Hematopoietic multipotent progenitor cell treated with erythropoietin and hydrocortisone succinate and interleukin-3 and kit ligand, for 15 days (in vitro differentiated cells): ENCODE measurements at regions not wholly inside any gene's neighbourhood (a gene's known extent, or its start where the extent isn't known, plus 50 kb on each side); places are given as distances from the start of the nearest gene placed in this dataset.

ENCODE experiments used
- DNase-seq: peaks from one replicate; pipeline ENCODE4 v3.0.0-alpha.2; 2015; ENCODE audit warnings: low spot score

GRCh38 chr1:188872376-188872775, 1605.3 kb downstream of the BRINP3 start:
- DNase-seq, result no peak

DNA sequence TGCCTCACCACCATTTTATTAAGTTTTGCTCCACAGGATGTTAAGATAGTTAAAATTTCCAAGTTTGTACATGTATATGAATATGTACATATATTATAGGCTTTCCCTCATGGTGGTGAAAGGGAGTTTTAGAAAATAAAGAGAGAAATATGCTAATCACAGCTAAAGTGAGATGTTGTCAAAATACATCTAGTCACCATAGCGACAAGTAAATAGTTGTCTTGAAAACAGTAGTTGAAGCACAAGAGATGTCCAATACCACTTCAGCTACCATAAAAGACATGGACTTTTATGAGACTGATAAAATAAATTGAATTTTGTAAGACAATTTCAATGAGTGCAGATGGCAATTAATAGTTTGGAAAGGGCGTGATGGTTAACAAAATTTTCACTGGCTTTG, 1600.0 kb downstream of the BRINP3 start:
- DNase-seq, result no peak

- DNase-seq, result no peak
These were observed 1589.3 kb downstream of the BRINP3 start for GRCh38 chr1:188888386-188888785.

DNA sequence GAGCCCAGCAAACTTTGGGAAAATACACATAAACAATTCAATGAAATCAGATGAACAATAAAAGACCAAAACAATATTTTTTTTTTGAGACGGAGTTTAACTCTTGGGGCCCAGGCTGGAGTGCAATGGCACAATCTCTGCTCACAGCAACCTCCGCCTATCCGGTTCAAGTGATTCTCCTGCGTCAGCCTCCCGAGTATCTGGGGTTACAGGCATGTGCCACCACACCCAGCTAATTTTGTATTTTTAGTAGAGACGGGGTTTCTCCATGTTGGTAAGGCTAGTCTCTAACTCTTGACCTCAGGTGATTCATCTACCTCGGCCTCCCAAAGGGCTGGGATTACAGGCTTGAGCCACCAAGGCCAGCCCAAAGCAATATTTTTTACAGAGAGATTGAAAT, 1588.5 kb downstream of the BRINP3 start:
- DNase-seq, result no peak

GRCh38 chr1:188891958-188892357, 1585.7 kb downstream of the BRINP3 start:
- no peak for DNase-seq

DNA sequence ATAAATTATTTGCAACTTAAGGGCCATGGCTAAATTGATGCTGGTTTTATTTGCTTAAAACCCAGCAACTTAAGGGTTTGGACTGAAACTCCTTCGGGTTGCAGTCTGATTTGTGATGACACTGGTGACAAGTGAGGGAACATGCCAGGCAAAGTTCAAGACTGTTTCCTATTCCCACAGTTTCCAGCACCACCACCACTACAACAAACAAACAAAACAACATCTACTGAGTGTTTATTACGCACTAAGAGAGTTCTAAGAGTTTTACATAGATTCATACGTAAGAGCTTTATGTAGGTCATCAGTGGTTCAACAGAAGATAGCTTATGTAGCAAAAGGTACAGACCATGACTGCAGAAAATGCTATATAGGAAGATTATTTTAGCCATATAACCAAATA, 1582.1 kb downstream of the BRINP3 start:
- DNase-seq, result no peak

- no peak for DNase-seq
These were observed 1574.4 kb downstream of the BRINP3 start for GRCh38 chr1:188903241-188903640.

DNA sequence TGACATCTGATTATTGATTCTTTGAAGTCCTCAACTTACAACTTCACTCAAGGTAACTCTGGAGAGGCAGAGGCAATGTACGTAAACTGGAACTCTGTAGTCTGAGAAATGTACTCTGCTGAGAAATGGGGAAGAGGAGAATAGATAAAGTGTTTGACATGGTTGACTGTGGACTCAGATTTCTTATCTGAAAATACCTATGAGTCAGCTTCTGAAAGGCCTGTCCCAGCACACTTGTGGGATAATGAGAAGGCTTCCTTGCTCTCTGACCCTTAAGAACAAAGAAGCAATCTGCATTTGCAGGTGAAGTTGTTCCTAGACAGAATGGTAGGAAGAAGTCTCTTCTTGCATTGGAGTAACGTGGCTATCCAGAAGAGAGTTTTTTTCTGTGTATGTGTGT, 1573.5 kb downstream of the BRINP3 start:
- DNase-seq, result no peak

GRCh38 chr1:188906921-188907641, 1570.6 kb downstream of the BRINP3 start:
- DNase-seq, result no peak

DNA sequence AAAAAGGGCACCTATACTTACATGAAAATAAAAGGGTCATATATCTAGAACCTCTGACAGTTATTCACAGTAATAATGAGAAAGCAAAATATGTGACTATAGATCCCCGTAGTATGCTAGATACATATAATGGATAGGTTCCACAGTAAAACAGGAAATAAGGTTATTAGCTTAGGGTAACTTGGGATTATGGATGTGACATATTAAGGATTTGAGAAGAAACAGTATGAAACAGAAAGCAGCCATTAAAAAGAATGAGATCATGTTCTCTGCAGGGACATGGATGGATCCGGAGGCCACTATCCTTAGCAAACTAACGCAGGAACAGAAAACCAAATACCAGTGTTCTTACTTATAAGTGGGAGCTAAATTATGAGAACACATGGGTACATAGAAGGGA, 1547.3 kb downstream of the BRINP3 start:
- no peak for DNase-seq

DNA sequence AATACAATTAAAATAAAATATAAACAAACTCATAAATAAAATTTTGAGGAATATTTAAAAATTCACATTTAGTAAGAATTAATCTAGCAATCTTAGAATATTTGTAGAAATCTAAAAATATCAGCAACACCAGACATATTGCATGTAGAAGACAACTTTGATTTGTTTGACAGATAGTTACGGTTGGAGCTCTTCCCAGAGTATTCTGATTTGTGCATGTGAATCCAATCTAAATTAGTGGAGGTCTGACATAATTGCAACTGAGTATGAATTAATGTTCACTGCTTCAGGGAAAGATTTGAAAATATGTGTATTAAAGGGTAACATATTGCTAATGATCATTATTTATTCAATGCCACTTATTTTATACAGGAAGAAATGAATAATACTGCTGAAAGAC, 1546.2 kb downstream of the BRINP3 start:
- DNase-seq, result no peak

GRCh38 chr1:188937965-188938551, 1539.6 kb downstream of the BRINP3 start:
- no peak for DNase-seq

DNA sequence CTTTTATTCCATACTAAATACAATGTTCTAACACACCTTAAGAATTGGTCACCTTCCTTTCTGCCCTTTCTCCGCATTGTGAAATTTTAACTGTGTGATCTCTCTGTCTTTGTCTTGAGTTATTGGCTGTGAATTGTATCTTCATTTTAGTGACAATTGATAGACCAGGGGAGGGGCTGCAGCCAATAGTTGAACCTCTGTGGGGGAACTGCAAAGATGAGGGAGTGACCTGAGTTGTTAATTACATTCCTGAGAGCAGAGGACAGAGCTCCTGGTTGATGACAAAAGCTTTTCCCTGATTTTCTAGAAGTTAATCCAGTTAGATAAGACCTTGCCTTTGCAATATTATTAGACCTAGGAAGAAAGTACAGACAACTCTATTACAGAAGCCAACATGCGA, 1535.7 kb downstream of the BRINP3 start:
- no peak for DNase-seq

DNA sequence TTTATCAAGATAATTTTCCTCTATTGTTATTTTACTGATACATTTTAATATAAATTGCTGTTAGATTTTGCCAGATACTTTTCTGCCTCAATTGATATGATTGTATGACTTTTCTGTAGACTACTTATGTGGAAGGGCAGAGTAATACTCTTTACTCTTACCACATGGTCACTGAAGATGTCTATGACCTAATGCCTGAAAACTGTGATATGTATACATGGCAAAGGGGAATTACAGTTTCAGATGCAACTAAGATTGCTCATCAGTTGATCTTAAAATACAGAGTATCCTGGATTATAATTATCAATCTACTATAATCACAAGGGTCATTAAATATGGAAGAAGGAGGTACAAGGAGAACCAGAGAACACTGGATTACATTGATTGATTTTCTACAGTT, 1528.0 kb downstream of the BRINP3 start:
- no peak for DNase-seq

DNA sequence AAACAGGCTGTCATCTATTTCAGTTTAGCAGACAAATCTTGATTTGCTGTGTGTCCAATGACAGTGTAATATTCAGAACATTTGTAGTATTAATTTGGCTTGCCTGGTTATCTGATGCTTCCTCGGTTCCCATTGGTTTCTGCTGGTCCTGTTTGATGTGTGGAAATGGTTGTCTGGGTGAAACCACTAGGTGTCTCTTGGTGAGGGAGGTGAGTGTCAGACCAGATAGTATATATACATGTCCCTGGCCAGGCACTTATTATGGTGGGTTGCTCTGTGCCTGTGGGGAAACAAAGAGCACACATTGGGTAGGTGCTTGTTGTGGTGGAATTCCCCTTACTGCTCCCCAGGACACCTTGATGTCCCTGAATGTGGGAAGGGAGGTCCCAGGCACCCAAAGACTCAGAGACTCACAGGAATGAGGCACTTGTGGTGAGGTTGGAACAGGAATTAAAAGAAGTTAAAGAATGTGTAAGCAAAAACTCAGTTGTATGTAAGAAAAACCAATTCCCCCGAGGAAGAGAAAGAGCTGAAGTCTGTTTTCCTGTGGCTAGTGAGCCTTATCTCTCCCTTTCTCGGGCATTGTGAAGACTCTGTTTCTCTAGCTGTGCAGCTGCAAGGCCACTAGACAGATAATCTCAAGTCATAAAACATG, 1519.1 kb downstream of the BRINP3 start:
- DNase-seq, result no peak

DNA sequence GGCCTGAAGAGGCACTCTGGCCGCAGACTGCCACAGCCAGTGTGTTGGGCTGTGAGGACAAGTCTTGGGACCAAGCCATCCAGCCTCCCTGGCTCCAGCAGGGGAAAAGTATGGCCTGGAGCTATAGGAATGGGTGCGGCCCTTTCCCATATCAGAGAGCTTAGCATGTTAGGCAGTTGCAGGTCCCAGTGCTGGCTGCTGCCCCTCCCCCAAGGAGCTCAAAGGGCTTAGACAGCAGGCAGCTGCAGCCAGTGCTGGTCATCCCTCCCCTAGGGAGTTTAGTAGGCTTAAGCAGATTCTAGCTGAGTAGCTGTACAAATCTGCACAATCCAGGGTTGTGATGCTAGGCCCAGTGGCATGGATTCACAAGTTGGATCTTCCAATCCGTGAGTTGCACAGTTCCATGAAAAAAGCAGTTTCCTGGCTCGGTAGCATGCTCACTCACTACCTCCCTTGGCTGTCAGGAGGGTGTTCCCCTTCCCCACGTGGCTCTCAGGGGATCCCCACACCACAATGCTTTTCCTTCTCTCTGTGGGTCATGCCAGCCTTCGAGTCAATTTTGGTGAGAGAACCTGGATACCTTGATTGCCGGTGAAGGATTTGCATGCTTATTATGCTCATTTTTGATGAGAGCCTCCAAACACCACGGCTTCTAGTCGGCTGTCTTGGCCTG, 1490.8 kb downstream of the BRINP3 start:
- no peak for DNase-seq

DNA sequence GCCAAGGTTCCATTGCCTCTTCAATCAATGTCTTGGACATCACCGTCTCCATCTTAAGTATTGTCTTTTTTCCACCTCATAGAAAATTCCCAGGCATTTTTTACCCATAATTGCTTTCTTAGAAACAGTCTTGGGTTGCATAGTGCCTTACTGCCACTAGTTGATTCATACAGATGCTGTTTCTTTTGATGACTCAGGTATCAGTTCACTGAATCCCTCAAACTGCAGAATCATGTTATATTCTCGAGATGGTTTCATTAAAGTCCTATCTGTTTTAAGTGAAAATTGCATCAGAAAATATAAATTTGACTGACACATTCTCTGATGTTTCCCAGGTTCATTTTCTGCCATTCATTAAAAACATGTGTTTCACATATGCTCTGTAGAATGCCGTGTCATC, 1489.1 kb downstream of the BRINP3 start:
- DNase-seq, result no peak

DNA sequence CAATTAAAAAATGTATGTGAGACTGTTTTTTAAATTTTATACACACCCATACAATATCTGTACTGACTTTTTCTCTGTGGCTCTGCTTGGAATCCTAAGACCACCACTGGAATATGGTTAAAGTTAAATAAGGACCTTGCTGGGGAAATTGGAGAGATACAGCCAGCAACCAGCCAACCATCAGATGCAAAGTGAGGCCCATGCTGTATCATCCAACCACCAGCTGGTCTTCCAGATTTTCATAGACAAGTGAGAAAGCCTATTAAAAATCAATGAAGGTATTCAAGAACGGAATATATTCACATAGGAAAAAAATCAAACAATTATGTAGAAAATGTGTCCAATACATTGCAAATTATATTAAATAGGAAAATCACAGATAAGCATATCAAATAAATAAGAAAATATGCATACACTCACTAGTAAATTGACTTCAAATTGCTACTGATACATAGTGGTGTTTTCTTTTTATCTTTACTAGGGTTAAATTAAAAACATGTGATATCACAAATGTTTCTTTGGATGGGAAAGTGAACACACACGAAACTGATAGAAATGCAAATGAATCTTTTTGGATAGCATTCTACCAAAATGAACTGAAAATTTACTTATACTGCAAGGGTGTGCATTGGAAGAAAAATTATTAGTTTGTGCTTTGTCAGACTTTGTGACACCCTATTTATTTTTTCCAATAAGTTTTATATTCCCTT, 1486.3 kb downstream of the BRINP3 start:
- DNase-seq, result no peak

- no peak for DNase-seq
These were observed 1469.8 kb downstream of the BRINP3 start for GRCh38 chr1:189007824-189008223.

GRCh38 chr1:189021577-189021976, 1456.1 kb downstream of the BRINP3 start:
- no peak for DNase-seq

DNA sequence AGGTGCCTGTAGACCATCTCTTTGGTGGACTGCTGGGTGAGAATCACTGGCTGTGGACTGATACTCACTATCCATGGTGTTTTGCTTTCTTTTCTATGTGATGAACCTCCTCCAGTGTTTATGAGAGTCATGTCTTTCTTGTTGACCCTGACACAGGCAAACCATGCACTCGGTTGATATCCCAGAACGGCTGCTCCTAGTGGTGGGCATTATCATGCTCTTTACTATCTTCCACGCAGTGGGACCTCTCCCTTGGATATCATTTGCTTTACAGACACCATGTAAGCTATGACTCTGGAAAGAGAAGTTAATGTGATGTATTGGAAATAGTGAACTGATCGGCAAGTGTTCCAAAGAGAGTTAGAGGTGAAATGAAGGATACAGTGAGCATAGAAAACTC, 1455.6 kb downstream of the BRINP3 start:
- no peak for DNase-seq

- no peak for DNase-seq
These were observed 1450.2 kb downstream of the BRINP3 start for GRCh38 chr1:189027512-189027911.
